Dermis blood vessel endothelial cell (primary cell): ENCODE measurements at regions not wholly inside any gene's neighbourhood (a gene's known extent, or its start where the extent isn't known, plus 50 kb on each side); places are given as distances from the start of the nearest gene placed in this dataset.
"Not testable (repeated sequence)": the region's sequence is repeated elsewhere in the genome, so short reads cannot be mapped to it uniquely, and the experiment has no call there.

ENCODE experiments used
- DNase-seq: peaks from one replicate; pipeline ENCODE4 v3.0.0; 2010

- no peak for DNase-seq
Measured at GRCh38 chr2:33917252-33917651, 318.2 kb upstream of the FAM98A start.

DNA sequence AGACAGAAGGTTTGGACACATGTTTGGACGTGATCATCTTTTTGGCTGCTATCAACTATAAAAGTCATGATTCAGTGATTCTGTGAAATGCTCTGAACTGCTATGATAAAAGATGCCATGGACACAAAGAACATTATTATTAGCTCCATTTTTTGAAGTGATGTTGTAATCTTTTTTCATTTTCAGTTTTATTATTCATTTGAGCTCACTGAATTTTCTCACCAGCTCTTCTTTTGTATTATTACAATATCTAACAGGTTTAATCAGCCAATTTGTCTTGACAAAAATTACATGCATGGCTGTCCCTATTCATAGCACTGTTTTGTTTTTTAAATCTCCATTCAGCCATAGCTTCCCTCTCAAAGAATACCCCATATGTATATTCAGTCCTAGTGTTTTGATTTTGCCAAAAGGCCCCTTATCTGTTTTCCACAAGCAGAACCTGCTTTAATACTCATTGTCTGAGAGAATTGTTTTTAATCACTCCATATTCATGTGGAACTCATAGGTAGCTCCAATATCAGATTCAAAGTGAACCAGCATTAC, 314.0 kb upstream of the FAM98A start:
- DNase-seq: no peak

DNA sequence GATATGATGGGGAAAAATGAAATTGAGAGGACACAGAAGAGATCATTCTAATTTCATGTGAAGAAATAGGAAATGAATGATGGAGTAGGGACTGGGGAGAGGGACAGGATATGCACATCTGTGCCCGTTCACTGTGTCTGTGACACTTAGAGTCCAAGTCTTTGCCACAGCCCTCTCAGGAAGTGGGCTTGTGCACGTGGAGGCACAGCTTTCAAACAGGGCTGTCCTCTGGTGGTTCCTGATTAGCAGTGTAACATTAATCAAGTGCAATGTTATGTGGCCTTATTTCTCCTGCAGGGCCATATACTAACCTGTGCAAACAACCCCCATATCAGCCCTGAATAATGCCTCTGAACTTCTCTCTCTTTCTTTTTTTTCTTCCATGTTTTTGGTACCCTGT, 312.2 kb upstream of the FAM98A start:
- no peak for DNase-seq

DNA sequence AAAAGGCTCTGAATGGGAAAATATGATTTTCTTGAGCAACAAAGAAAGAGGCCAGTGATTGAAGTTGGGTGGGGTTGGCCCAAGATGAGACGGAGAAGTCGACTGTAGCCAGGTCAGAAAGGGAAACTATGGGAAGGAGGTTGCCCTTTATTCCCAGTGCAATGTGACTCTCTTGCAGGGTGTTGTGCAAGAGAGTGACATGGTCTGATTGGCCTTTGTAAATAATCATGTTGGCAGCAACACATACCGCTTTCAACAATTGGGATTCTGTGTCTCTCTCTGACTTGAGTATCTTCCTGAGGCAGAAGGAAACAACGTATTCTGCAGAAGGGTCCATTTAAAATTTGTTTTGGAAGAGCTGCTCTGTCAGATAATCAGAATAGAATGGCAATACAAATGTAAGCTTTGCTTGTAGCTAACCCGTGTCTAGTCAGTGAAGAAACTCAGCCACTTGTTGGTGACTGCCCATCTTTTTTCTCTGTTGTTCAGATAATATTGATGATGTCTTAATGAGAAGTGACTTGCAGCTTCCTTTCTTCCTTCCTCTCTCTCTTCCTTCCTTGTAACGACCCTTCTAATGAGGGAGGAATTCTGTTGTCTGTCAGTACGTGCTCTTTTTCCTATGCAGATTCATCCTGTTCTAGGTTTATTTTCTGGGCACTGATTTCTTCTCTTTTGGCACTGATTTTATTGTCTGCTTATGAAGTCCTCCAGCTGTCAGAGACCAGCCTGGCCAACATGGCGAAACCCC, 311.0 kb upstream of the FAM98A start:
- DNase-seq: no peak

GRCh38 chr2:33907866-33908265, 308.8 kb upstream of the FAM98A start:
- no peak for DNase-seq

- DNase-seq: not testable (repeated sequence)
Measured at GRCh38 chr2:33906129-33906528, 307.0 kb upstream of the FAM98A start.

GRCh38 chr2:33904801-33905200, 305.7 kb upstream of the FAM98A start:
- DNase-seq: no peak

GRCh38 chr2:33903701-33904100, 304.6 kb upstream of the FAM98A start:
- DNase-seq: no peak

GRCh38 chr2:33903215-33903614, 304.1 kb upstream of the FAM98A start:
- no peak for DNase-seq

DNA sequence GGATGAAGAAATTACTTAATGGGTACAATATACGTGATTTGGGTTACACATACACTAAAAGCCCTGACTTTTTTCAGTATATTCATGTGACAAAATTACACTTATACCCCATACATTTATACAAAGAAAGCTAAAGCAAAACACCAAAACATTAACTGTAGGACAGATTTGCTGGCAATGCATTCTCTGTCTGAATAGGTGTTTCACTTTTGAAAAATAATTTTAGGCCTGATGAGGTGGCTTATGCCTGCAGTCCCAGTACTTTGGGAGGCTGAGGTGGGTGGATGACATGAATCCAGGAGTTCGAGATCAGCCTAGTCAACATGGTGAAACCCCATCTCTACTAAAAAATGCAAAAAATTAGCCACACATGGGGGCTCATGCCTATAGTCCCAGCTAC, 301.5 kb upstream of the FAM98A start:
- DNase-seq: no peak

DNA sequence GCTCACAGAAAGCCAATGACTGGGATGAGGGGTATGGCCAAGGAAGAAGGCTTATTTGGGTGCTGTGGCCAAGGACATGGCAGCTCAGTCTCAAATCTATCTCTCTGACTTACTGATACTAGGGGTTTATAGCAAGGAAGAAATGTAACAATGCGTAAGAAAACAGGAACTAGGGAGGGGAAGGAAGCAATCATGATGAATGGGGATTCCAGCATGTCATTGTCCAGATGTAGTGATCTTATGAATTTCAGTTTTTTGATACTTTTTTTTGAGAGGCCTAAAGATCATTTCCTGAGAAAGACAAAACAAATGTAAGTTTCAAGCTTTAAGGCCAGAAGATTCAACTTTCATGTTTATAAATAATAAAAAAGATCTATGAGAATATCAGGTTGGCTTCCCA, 298.6 kb upstream of the FAM98A start:
- no peak for DNase-seq

DNA sequence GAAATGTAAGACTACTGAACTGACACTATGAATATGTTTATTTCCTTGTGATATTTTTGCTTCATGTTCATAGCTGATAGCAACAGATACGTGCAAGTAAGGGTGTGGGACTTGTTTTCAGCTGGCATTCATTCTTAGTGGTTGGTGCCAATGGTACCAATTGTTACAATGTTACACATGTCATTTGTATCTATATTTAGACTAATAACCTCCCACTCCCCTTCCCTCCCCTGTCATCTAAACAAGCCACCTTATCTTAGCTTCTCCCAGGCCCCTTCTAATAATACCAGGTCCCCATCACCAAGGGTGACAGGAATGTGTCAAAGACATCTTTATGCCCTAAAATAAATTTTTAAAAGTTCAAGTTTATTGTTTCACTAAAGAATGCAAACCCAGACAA, 294.7 kb upstream of the FAM98A start:
- DNase-seq: no peak

DNA sequence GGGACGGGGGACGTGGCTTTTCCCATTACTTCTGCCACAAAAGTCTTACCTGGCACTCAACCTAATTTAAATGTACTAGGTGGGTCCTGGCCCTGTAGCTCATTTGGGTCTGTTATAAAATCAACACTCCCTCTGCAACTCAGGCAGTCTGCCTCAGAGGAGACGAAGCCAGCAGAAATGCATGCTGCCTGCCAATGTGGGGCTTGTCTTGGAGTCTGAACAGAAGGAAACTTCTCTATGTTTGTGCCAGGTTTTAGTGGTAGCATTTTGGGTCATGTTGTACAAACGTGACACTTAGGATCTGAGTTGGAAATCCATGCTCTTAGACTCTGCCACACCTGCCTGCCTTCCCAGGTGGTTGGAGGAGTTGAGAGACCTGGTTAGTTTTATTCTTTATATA, 292.5 kb upstream of the FAM98A start:
- no peak for DNase-seq

- no peak for DNase-seq
Measured at GRCh38 chr2:33890686-33891085, 291.6 kb upstream of the FAM98A start.

DNA sequence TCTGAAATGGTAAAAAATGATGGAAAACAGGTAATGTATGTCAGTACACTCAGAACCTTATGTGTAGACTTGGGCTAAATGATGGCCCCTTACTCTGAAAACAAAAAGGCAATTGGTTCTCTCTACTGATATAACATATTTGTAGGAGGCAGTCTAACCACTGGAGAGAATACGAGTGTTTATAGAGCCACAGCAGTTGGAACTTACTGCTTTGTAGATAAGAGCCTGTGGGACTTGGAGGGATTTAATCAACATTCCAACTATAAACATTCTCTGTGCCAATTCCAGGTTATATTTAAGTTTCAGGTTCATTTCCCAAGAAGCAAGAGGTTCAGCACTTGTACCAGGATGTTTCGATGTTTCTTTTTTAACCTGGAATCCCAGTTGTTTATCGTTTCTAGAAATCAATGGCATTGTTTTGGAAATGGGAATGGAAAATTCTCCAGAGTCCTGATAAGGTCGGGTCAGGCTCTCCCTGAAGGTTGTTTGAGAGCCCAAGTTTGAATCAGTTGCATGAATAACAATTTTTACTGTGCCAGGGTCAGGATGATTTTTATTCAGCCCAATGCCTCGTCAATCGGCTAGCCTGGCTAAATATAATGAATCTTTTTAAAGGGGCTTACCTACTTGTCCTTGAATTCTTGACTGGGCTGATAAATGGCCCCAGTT, 278.4 kb upstream of the FAM98A start:
- no peak for DNase-seq

- DNase-seq: no peak
Measured at GRCh38 chr2:33873076-33873605, 274.0 kb upstream of the FAM98A start.

GRCh38 chr2:33859811-33860461, 260.8 kb upstream of the FAM98A start:
- peak; percentile 5 for DNase-seq

- peak; percentile 16 for DNase-seq
Measured at GRCh38 chr2:33859176-33859575, 260.1 kb upstream of the FAM98A start.

GRCh38 chr2:33848486-33848885, 249.4 kb upstream of the FAM98A start:
- no peak for DNase-seq

DNA sequence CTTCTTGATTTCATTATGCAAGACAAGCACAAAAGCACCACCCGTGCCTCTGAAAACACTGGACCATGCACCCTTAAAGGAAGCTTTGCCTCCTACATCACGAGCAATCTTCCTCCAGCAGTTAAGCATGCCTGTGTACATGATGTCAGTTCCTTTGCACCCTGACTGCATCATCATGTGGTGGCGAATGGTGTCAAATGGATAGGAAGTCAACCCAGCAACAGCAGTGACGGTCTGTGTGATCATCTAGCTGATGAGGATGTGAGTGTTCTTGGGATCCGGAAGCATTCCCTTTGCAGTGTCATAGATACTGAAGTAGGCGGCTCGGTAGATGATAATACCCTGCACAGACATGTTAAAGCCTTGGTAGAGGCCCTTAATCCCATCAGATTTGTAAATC, 240.7 kb upstream of the FAM98A start:
- no peak for DNase-seq

- DNase-seq: no peak
Measured at GRCh38 chr2:33836628-33837027, 237.5 kb upstream of the FAM98A start.

GRCh38 chr2:33835911-33836310, 236.8 kb upstream of the FAM98A start:
- DNase-seq: no peak

- no peak for DNase-seq
Measured at GRCh38 chr2:33822964-33823363, 223.9 kb upstream of the FAM98A start.

GRCh38 chr2:33812707-33813106, 213.6 kb upstream of the FAM98A start:
- no peak for DNase-seq
